WERI-Rb-1 (cell line): ENCODE measurements at regions not wholly inside any gene's neighbourhood (a gene's known extent, or its start where the extent isn't known, plus 50 kb on each side); places are given as distances from the start of the nearest gene placed in this dataset.
"Not testable (repeated sequence)": the region's sequence is repeated elsewhere in the genome, so short reads cannot be mapped to it uniquely, and the experiment has no call there.

ENCODE experiments used
- DNase-seq: peaks from one replicate; pipeline ENCODE4 v3.0.0-alpha.2; 2020
- H3K27ac ChIP-seq: fragments of 250-450 bp; sonication (Bioruptor Pico); 2 replicates; pipeline ENCODE4 v1.5.1; 2020; ENCODE audit warnings: mild to moderate bottlenecking, moderate library complexity
- H3K27me3 ChIP-seq: fragments of 250-450 bp; sonication (Bioruptor Pico); 2 replicates; pipeline ENCODE4 v1.5.1; 2021; ENCODE audit warnings: mild to moderate bottlenecking, low read depth, moderate library complexity; ENCODE audit not compliant: insufficient read depth, severe bottlenecking
- H3K36me3 ChIP-seq: fragments of 250-450 bp; sonication (Bioruptor Pico); 2 replicates; pipeline ENCODE4 v1.5.1; 2020; ENCODE audit warnings: mild to moderate bottlenecking, moderate library complexity
- H3K4me3 ChIP-seq: 2 replicates; pipeline ENCODE4 v1.5.1; 2011; ENCODE audit warnings: low read depth, mild to moderate bottlenecking, control low read depth, low read length
- H3K9me3 ChIP-seq: fragments of 250-450 bp; sonication (Bioruptor Pico); 2 replicates; pipeline ENCODE4 v1.5.1; 2021; ENCODE audit warnings: mild to moderate bottlenecking, moderate library complexity; ENCODE audit not compliant: severe bottlenecking
- CTCF ChIP-seq: IDR thresholded peaks from 2 replicates; pipeline ENCODE4 v1.5.1; 2011; ENCODE audit warnings: low read depth, mild to moderate bottlenecking, control low read depth, inconsistent platforms, low read length

DNA sequence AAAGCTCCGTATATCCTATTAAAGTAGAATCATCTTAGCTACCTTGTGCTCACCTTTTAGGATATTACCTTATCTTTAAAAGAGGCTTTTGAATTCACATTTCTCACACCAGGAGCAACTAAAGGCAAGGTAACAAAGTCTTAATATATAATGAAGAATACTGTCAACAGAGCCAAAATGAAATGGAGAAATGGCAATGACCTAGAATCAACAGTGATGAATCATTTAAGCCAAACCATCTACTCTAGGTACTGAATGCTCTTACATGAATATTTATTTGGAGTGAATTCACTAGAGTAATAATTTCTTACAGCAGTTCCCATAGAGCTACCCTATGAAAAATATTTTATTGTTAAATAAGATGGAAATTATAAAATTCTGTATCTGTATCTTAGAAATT lies 421.0 kb downstream of the RND3 start:
- TF ChIP-seq CTCF: no peak

GRCh38 chr2:150063931-150064548 lies 423.4 kb downstream of the RND3 start:
- Histone ChIP-seq H3K36me3 (no peaks in the 10 kb centered on the region), H3K9me3 (no peaks in the 10 kb centered on the region), H3K27ac (no peak overlapping the region), H3K4me3 (no peak overlapping the region), H3K27me3 (peaks cover 5% of the 10 kb centered on the region)
- no peak for DNase-seq
- no peak for TF ChIP-seq CTCF

More for the DNA sequence above, 421.0 kb downstream of the RND3 start:
- no peak for DNase-seq
- no peak overlapping the region for H3K4me3 ChIP-seq
- no peak overlapping the region for H3K27ac ChIP-seq
- peaks cover 5% of the 10 kb centered on the region for H3K27me3 ChIP-seq
- H3K36me3 ChIP-seq: no peaks in the 10 kb centered on the region
- H3K9me3 ChIP-seq: no peaks in the 10 kb centered on the region

DNA sequence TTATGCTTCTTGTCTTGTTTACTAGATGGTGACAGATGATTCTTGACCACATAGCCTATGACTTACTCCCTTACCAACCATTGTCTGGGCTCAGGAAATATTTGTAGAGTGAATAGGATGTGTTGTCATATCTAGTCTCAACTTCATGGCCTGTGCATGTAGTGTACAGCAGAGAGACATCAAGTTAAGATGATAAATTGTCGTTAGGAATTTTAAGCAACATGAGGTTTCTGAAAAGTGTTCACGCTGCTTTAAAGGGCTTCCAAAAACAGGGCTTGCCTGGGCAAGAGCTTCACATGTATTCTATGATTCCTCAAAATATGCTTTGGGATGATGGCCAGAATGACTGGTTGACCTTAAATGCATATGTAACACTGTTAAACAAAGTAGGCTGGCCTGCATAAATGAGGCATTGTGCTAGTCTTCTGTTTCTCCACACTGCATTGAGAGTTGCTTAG lies 424.0 kb downstream of the RND3 start:
- no peak for DNase-seq
- TF ChIP-seq CTCF: no peak
- no peaks in the 10 kb centered on the region for H3K9me3 ChIP-seq
- no peak overlapping the region for H3K4me3 ChIP-seq
- no peaks in the 10 kb centered on the region for H3K36me3 ChIP-seq
- no peak overlapping the region for H3K27ac ChIP-seq
- peaks cover 5% of the 10 kb centered on the region for H3K27me3 ChIP-seq

DNA sequence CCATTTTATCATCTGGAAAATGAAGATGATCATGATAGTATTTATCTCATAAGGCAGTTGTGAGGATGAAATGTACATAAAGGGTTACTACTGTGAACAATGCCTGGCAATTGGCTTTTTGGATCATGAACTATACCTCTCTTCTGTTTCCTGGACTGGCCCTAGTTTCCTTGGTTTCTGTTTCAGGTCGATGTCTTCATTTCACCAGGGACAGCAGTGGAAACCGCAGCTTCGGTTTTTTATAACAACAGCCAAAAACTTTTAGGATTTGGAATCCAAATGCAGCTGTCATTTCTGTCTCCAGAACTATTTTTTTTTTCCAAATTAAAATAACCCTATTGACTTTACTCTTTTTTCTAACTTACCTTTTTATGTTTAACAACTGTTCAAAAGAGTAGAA lies 425.1 kb downstream of the RND3 start:
- no peak overlapping the region for H3K27ac ChIP-seq
- no peak for DNase-seq
- peaks cover 5% of the 10 kb centered on the region for H3K27me3 ChIP-seq
- no peaks in the 10 kb centered on the region for H3K36me3 ChIP-seq
- H3K4me3 ChIP-seq: no peak overlapping the region
- H3K9me3 ChIP-seq: no peaks in the 10 kb centered on the region
- no peak for TF ChIP-seq CTCF

GRCh38 chr2:150060341-150060740 lies 427.1 kb downstream of the RND3 start:
- Histone ChIP-seq H3K9me3 (no peaks in the 10 kb centered on the region), H3K36me3 (no peaks in the 10 kb centered on the region), H3K4me3 (no peak overlapping the region), H3K27me3 (peaks cover 5% of the 10 kb centered on the region), H3K27ac (no peak overlapping the region)
- no peak for DNase-seq
- TF ChIP-seq CTCF: no peak

DNA sequence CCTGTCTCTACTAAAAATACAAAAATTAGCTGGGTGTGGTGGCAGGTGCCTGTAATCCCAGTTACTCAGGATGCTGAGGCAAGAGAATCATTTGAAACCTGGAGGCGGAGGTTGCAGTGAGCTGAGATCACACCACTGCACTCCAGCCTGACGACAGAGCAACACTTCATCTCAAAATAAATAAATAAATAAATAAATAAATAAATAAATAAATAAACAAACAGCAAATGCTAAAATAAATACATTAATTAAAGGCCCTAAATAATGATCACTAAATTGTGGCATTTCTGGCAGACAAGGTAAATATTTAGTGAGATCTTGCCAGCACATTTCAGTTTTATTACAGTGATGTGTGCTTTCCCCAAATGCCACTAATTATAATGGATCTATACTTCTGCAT lies 427.8 kb downstream of the RND3 start:
- not testable (repeated sequence) for DNase-seq, H3K27me3 ChIP-seq, H3K4me3 ChIP-seq, H3K36me3 ChIP-seq, H3K9me3 ChIP-seq, H3K27ac ChIP-seq
